A549 (cell line): ENCODE measurements at regions not wholly inside any gene's neighbourhood (a gene's known extent, or its start where the extent isn't known, plus 50 kb on each side); places are given as distances from the start of the nearest gene placed in this dataset.

Experiments
- ATAC-seq, 2 experiments: fragments of 200-7000 bp in 1 of 2; fragments of >200 bp in 1 of 2; cut with Nextera tagmentation in 1 of 2; cut with Tn5 transposase in 1 of 2; 3 replicates each; pipeline versions ENCODE4 v1.8.0 to v1.9.1; 2018 to 2020; ENCODE audit warnings: mild to moderate bottlenecking in 1 of 2, moderate library complexity in 1 of 2
- CTCF ChIA-PET: fragments of 300-600 bp; sonication (Branson Sonifier 250); formaldehyde crosslinking; extraction: SDS; loops from one replicate; lab custom pipeline; 2021; ENCODE audit warnings: antibody characterized with exemption, inconsistent platforms; lab: Yijun Ruan, JAX
- POLR2A ChIA-PET: fragments of 350-600 bp; formaldehyde crosslinking; extraction: SDS; loops from one replicate; lab custom pipeline; 2021; ENCODE audit warnings: antibody characterized with exemption, inconsistent platforms; lab: Yijun Ruan, JAX
- DNase-seq, 2 experiments: peaks; one replicate each; pipeline versions ENCODE4 v3.0.0 to v3.0.0-alpha.2; 2011 to 2016; ENCODE audit warnings: low read depth in 1 of 2, low spot score in 1 of 2
- FAIRE-seq: peaks from 2 replicates; lab custom pipeline; 2011; peaks lifted over from hg19 to GRCh38; lab: Jason Lieb, UNC
- H3K27ac ChIP-seq, 2 experiments: fragments of >200 bp; sonication (Bioruptor Twin); formaldehyde crosslinking; 3 replicates each; pipeline ENCODE4 v1.5.1; 2016 to 2017
- H3K4me1 ChIP-seq: fragments of >200 bp; sonication (Bioruptor Twin); formaldehyde crosslinking; 3 replicates; pipeline ENCODE4 v1.6.1; 2016
- H3K4me2 ChIP-seq: fragments of >200 bp; sonication (Bioruptor Twin); formaldehyde crosslinking; 3 replicates; pipeline ENCODE4 v1.6.1; 2016
- H3K4me3 ChIP-seq: fragments of >200 bp; sonication (Bioruptor Twin); formaldehyde crosslinking; 3 replicates; pipeline ENCODE4 v1.5.1; 2016
- H3K9me3 ChIP-seq: fragments of >200 bp; sonication (Bioruptor Twin); formaldehyde crosslinking; 3 replicates; pipeline ENCODE4 v1.6.1; 2016
- BCL3 ChIP-seq: fragments of >200 bp; sonication (Bioruptor Twin); formaldehyde crosslinking; IDR thresholded peaks from 3 replicates; pipeline ENCODE4 v1.6.1; 2016
- BHLHE40 ChIP-seq: IDR thresholded peaks from 2 replicates; pipeline ENCODE4 v1.6.1; 2012; ENCODE audit warnings: low read depth, low read length, inconsistent platforms
- CHD4 ChIP-seq: fragments of 200-600 bp; sonication (generic); IDR thresholded peaks from 2 replicates; pipeline ENCODE4 v1.6.1; 2016; ENCODE audit warnings: antibody characterized with exemption, mild to moderate bottlenecking, borderline replicate concordance
- EHMT2 ChIP-seq: fragments of 200-600 bp; sonication (generic); IDR thresholded peaks from 2 replicates; pipeline ENCODE4 v1.6.1; 2016; ENCODE audit warnings: antibody characterized with exemption, low read depth, mild to moderate bottlenecking, moderate library complexity
- FOSL2 ChIP-seq, 2 experiments: fragments of 450-650 bp in 1 of 2; fragments of >200 bp in 1 of 2; sonication (Bioruptor Twin) in 1 of 2; formaldehyde crosslinking; IDR thresholded peaks; 2 replicates each; pipeline versions ENCODE4 v1.5.0 to v1.6.1; 2016 to 2020; ENCODE audit warnings: mild to moderate bottlenecking in 1 of 2, moderate library complexity in 1 of 2
- FOXS1 ChIP-seq: fragments of 250-450 bp; sonication (Bioruptor Pico); IDR thresholded peaks from 2 replicates; pipeline ENCODE4 v1.5.0; 2020; ENCODE audit warnings: mild to moderate bottlenecking, moderate library complexity
- GATA3 ChIP-seq: IDR thresholded peaks from 2 replicates; pipeline ENCODE4 v1.6.1; 2012; ENCODE audit warnings: borderline replicate concordance
- HEYL ChIP-seq: fragments of 250-450 bp; sonication (Bioruptor Pico); IDR thresholded peaks from 2 replicates; pipeline ENCODE4 v1.8.0; 2021; ENCODE audit warnings: mild to moderate bottlenecking, moderate library complexity
- HOXA7 ChIP-seq: fragments of 250-450 bp; sonication (Bioruptor Pico); IDR thresholded peaks from 2 replicates; pipeline ENCODE4 v1.5.0; 2020; ENCODE audit warnings: mild to moderate bottlenecking, moderate library complexity
- HOXB5 ChIP-seq: fragments of 250-450 bp; sonication (Bioruptor Pico); IDR thresholded peaks from 2 replicates; pipeline ENCODE4 v1.5.0; 2020; ENCODE audit warnings: mild to moderate bottlenecking, moderate library complexity
- JUNB ChIP-seq: fragments of >200 bp; sonication (Bioruptor Twin); formaldehyde crosslinking; IDR thresholded peaks from 2 replicates; pipeline ENCODE4 v1.6.1; 2016
- KDM1A ChIP-seq: fragments of 200-600 bp; sonication (generic); IDR thresholded peaks from 2 replicates; pipeline ENCODE4 v1.6.1; 2016; ENCODE audit warnings: low read depth, mild to moderate bottlenecking
- KDM5A ChIP-seq: fragments of 200-600 bp; sonication (generic); IDR thresholded peaks from 2 replicates; pipeline ENCODE4 v1.6.1; 2016; ENCODE audit warnings: antibody characterized with exemption, mild to moderate bottlenecking
- MAZ ChIP-seq: fragments of 150-350 bp; IDR thresholded peaks from 2 replicates; pipeline ENCODE4 v1.6.1; 2014; ENCODE audit warnings: antibody characterized with exemption, low read depth, low read length, borderline replicate concordance
- MYC ChIP-seq: IDR thresholded peaks from 2 replicates; pipeline ENCODE4 v1.6.1; 2012; ENCODE audit warnings: mild to moderate bottlenecking, inconsistent platforms, low read length, improper control_type of control experiment, borderline replicate concordance
- PBX3 ChIP-seq: IDR thresholded peaks from 2 replicates; pipeline ENCODE4 v1.6.1; 2012
- RAD21 ChIP-seq, 2 experiments: fragments of >200 bp in 1 of 2; sonication (Bioruptor Twin) in 1 of 2; formaldehyde crosslinking in 1 of 2; IDR thresholded peaks in 1 of 2; conservative IDR thresholded peaks in 1 of 2; 2 replicates in 1 of 2; 3 replicates in 1 of 2; pipeline ENCODE4 v1.6.1; 2012 to 2018; ENCODE audit warnings: inconsistent platforms in 1 of 2
- RFX5 ChIP-seq: fragments of 450-650 bp; IDR thresholded peaks from 2 replicates; pipeline ENCODE4 v1.7.1; 2014; ENCODE audit warnings: antibody characterized with exemption, mild to moderate bottlenecking, moderate library complexity
- RNF2 ChIP-seq: fragments of 200-600 bp; sonication (generic); IDR thresholded peaks from 2 replicates; pipeline ENCODE4 v1.6.1; 2016; ENCODE audit warnings: low read depth, mild to moderate bottlenecking, antibody characterized with exemption, moderate library complexity, borderline replicate concordance
- SMC3 ChIP-seq: fragments of >200 bp; sonication (Bioruptor Twin); formaldehyde crosslinking; IDR thresholded peaks from 3 replicates; pipeline ENCODE4 v1.6.1; 2018; ENCODE audit warnings: inconsistent platforms
- ZSCAN20 ChIP-seq: fragments of 250-450 bp; sonication (Bioruptor Pico); IDR thresholded peaks from 2 replicates; pipeline ENCODE4 v1.8.0; 2022; ENCODE audit warnings: mild to moderate bottlenecking, moderate library complexity
- WGBS: methylation state at CpG from one replicate; pipeline ENCODE4 v1.1.6; 2017; ENCODE audit errors: missing lambda C conversion rate; 5-methylcytosine and 5-hydroxymethylcytosine counted together
- TF ChIP-seq, protein P1 (sequence below): fragments of 150-350 bp; IDR thresholded peaks from 2 replicates; pipeline ENCODE4 v1.6.1; 2014; ENCODE audit warnings: low read depth, mild to moderate bottlenecking, low read length
- TF ChIP-seq, protein P2 (sequence below): IDR thresholded peaks from 2 replicates; pipeline ENCODE4 v1.6.1; 2012; ENCODE audit warnings: low read depth, borderline replicate concordance

DNA sequence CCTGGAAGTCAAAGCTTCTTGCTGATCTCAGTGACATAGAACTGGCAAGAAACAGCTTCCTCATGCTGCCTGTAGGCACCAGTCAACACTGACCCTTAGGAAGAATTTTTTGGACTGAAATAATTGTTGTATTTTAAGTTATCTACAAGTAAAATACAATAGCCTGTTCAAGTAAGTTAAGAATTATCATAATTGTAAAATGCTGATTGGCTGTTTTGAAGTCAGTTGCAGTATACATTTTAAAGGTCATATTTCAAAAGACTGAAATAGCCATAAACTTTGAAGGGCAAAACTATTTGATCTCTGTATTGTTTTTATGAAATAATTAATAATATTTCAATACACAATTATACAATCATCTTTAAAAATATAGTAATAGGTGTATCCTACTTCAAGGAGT is 794.9 kb downstream of the MAT2B start:
- Histone ChIP-seq H3K4me3 (no peak overlapping the region), H3K27ac (no peak overlapping the region), H3K9me3 (no peaks in the 10 kb centered on the region)
- POLR2A ChIA-PET, result no interaction called here
- no peak for DNase-seq
- CTCF ChIA-PET, result no interaction called here
- TF ChIP-seq CHD4 (no peak), KDM1A (no peak), FOXS1 (CRISPR knock-in tag) (no peak), MAZ (no peak), PBX3 (no peak), BHLHE40 (no peak), HEYL (no peak), SMC3 (no peak)
- TF ChIP-seq, all 56 proteins: peak for 0
- ATAC-seq (no peak), FAIRE-seq (no peak)
- H3K4me1 ChIP-seq, result no peaks in the 10 kb centered on the region
- no peak overlapping the region for H3K4me2 ChIP-seq

DNA sequence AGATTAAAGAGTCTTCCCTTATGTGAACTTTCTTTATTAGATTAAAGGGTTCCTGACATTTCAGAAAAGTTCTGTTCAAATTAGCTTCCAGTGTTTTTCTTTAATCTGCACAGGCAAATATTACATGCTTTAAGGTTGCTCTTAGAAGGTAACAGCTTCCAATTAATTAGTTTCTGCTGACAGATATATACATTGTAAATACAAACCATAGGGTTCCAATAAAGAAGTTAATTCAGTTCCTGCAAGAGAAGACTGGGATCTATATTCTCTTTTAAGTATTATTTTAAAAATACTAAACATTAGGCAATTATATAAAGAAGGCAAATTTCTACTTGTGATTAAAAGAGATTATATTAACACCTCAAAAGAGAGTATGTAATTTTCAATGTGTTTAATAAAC is 795.7 kb downstream of the MAT2B start:
- FAIRE-seq, result no peak
- POLR2A ChIA-PET, result no interaction called here
- H3K4me1 ChIP-seq, result no peaks in the 10 kb centered on the region

DNA sequence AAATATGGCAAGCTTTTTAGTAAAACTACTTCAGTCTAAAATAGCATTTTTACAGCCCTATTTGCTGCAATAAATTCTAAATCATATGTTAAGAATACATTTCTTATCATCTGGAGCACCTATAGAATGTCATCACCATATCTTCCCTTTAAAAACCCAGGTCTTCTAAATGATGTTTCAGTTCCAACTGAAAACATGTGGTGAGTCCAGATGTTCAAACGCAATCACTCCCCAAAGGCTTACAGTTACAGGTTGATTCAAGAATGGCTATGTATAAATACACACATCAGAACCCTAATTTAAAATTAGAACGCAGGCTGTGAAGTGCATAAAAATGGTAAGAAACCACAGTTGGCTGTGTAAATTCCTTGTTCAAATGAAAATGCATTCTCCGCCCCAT is 796.3 kb downstream of the MAT2B start:
- POLR2A ChIA-PET, result no interaction called here

More for the DNA sequence above, 795.7 kb downstream of the MAT2B start:
- no peak for DNase-seq
- no peak overlapping the region for H3K27ac ChIP-seq
- TF ChIP-seq HOXA7, result no peak
- no peak for TF ChIP-seq EHMT2
- TF ChIP-seq BCL3, result no peak
- TF ChIP-seq FOXS1 (CRISPR knock-in tag), result no peak
- no peak for TF ChIP-seq RAD21 (conservative IDR thresholded peaks at IDR 0.05 in 1 of 2, IDR thresholded peaks at IDR 0.05 in 1 of 2)
- TF ChIP-seq RNF2, result no peak
- TF ChIP-seq, all 56 proteins: peak for 0
- no peak overlapping the region for H3K4me2 ChIP-seq
- no peak overlapping the region for H3K4me3 ChIP-seq
- CTCF ChIA-PET, result no interaction called here
- ATAC-seq, result no peak
- no peaks in the 10 kb centered on the region for H3K9me3 ChIP-seq

More for the DNA sequence above, 796.3 kb downstream of the MAT2B start:
- Histone ChIP-seq H3K4me1 (no peaks in the 10 kb centered on the region), H3K27ac (no peak overlapping the region), H3K4me3 (no peak overlapping the region), H3K4me2 (no peak overlapping the region), H3K9me3 (no peaks in the 10 kb centered on the region)
- no peak for TF ChIP-seq GATA3
- no peak for TF ChIP-seq HOXB5
- TF ChIP-seq, protein P1, sequence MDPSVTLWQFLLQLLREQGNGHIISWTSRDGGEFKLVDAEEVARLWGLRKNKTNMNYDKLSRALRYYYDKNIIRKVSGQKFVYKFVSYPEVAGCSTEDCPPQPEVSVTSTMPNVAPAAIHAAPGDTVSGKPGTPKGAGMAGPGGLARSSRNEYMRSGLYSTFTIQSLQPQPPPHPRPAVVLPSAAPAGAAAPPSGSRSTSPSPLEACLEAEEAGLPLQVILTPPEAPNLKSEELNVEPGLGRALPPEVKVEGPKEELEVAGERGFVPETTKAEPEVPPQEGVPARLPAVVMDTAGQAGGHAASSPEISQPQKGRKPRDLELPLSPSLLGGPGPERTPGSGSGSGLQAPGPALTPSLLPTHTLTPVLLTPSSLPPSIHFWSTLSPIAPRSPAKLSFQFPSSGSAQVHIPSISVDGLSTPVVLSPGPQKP, result no peak
- no peak for TF ChIP-seq CHD4
- TF ChIP-seq KDM5A, result no peak
- no peak for TF ChIP-seq RFX5
- no peak for TF ChIP-seq FOSL2 (IDR thresholded peaks at IDR 0.05)
- no peak for TF ChIP-seq FOSL2 (CRISPR knock-in tag; IDR thresholded peaks at IDR 0.05)
- TF ChIP-seq, protein P2, sequence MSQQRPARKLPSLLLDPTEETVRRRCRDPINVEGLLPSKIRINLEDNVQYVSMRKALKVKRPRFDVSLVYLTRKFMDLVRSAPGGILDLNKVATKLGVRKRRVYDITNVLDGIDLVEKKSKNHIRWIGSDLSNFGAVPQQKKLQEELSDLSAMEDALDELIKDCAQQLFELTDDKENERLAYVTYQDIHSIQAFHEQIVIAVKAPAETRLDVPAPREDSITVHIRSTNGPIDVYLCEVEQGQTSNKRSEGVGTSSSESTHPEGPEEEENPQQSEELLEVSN, result no peak
- TF ChIP-seq HOXA7, result no peak
- no peak for TF ChIP-seq JUNB
- TF ChIP-seq HEYL, result no peak
- no peak for TF ChIP-seq MYC
- no peak for TF ChIP-seq FOXS1 (CRISPR knock-in tag)
- no peak for TF ChIP-seq ZSCAN20 (CRISPR knock-in tag)
- no peak for TF ChIP-seq BHLHE40
- ATAC-seq, result no peak
- 22% methylated on average over 3 of the region's 3 CpGs for WGBS
- DNase-seq, result no peak
- no peak for FAIRE-seq
- CTCF ChIA-PET, result no interaction called here
